ENCODE measurements at regions not wholly inside any gene's neighbourhood (a gene's known extent, or its start where the extent isn't known, plus 50 kb on each side); places are given as distances from the start of the nearest gene placed in this dataset.

GRCh38 chr12:74129702-74130101 is 407.9 kb upstream of the ATXN7L3B start:
- H4K20me1 ChIP-seq (ENCODE audit: insufficient read depth) = no peaks in the 10 kb centered on the region
- no peaks in the 10 kb centered on the region for H3K36me3 ChIP-seq (ENCODE audit: insufficient read depth, low read length)
- H3K4me2 ChIP-seq (ENCODE audit: low read length) = no peak overlapping the region
- H3K79me2 ChIP-seq (replicated peaks; ENCODE audit: insufficient read depth, low read length) = no peaks in the 10 kb centered on the region
- no peaks in the 10 kb centered on the region for H3K27me3 ChIP-seq (ENCODE audit: insufficient read depth, low read depth, low read length)
- H3K27ac ChIP-seq (ENCODE audit: low read length) = no peak overlapping the region
- H3K9me3 ChIP-seq (ENCODE audit: low read length) = no peaks in the 10 kb centered on the region
- H2AFZ ChIP-seq (ENCODE audit: low read depth, low read length) = no peak overlapping the region
- no peaks in the 10 kb centered on the region for H3K9me2 ChIP-seq (ENCODE audit: insufficient read depth, low read length)
- TF ChIP-seq TAF1 (IDR thresholded peaks at IDR 0.05; ENCODE audit: low read depth) (no peak), SMC3 (conservative IDR thresholded peaks at IDR 0.05; ENCODE audit: poor library complexity) (no peak), REST (IDR thresholded peaks at IDR 0.05; ENCODE audit: borderline replicate concordance) (no peak), POLR2AphosphoS5 (IDR thresholded peaks at IDR 0.05) (no peak), MXI1 (conservative IDR thresholded peaks at IDR 0.05; ENCODE audit: poor library complexity, severe bottlenecking) (no peak), EP300 (conservative IDR thresholded peaks at IDR 0.05; ENCODE audit: poor library complexity, severe bottlenecking) (no peak), EZH2 (IDR thresholded peaks at IDR 0.05; ENCODE audit: borderline replicate concordance, insufficient read depth, low read length, poor library complexity, severe bottlenecking) (no peak)
- no peak overlapping the region for H3K9ac ChIP-seq (ENCODE audit: low read length)
- H3F3A ChIP-seq (ENCODE audit: insufficient read depth, low read length, poor library complexity, severe bottlenecking) = no peaks in the 10 kb centered on the region
- H3K4me3 ChIP-seq (ENCODE audit: low read length) = no peak overlapping the region

GRCh38 chr12:74144396-74144795 is 393.2 kb upstream of the ATXN7L3B start:
- no peaks in the 10 kb centered on the region for H3F3A ChIP-seq (ENCODE audit: insufficient read depth, low read length, poor library complexity, severe bottlenecking)
- H3K79me2 ChIP-seq (replicated peaks; ENCODE audit: insufficient read depth, low read length) = no peaks in the 10 kb centered on the region
- TF ChIP-seq REST (IDR thresholded peaks at IDR 0.05; ENCODE audit: borderline replicate concordance) (no peak), CTCF (IDR thresholded peaks at IDR 0.05; ENCODE audit: poor library complexity, severe bottlenecking) (no peak), EP300 (conservative IDR thresholded peaks at IDR 0.05; ENCODE audit: poor library complexity, severe bottlenecking) (no peak), MXI1 (conservative IDR thresholded peaks at IDR 0.05; ENCODE audit: poor library complexity, severe bottlenecking) (no peak), EZH2 (IDR thresholded peaks at IDR 0.05; ENCODE audit: borderline replicate concordance, insufficient read depth, low read length, poor library complexity, severe bottlenecking) (no peak), RAD21 (conservative IDR thresholded peaks at IDR 0.05) (no peak), POLR2AphosphoS5 (IDR thresholded peaks at IDR 0.05) (no peak), TAF1 (IDR thresholded peaks at IDR 0.05; ENCODE audit: low read depth) (no peak), SMC3 (conservative IDR thresholded peaks at IDR 0.05; ENCODE audit: poor library complexity) (no peak)
- no peaks in the 10 kb centered on the region for H4K20me1 ChIP-seq (ENCODE audit: insufficient read depth)
- H3K9ac ChIP-seq (ENCODE audit: low read length) = no peak overlapping the region
- H2AFZ ChIP-seq (ENCODE audit: low read depth, low read length) = no peak overlapping the region
- H3K4me2 ChIP-seq (ENCODE audit: low read length) = no peak overlapping the region
- no peaks in the 10 kb centered on the region for H3K36me3 ChIP-seq (ENCODE audit: insufficient read depth, low read length)
- H3K9me2 ChIP-seq (ENCODE audit: insufficient read depth, low read length) = no peaks in the 10 kb centered on the region
- H3K9me3 ChIP-seq (ENCODE audit: low read length) = no peaks in the 10 kb centered on the region
- H3K27ac ChIP-seq (ENCODE audit: low read length) = no peak overlapping the region
- no peak overlapping the region for H3K4me3 ChIP-seq (ENCODE audit: low read length)
- no peaks in the 10 kb centered on the region for H3K27me3 ChIP-seq (ENCODE audit: insufficient read depth, low read depth, low read length)

Measured in neural cell (in vitro differentiated cells).